ENCODE measurements at regions not wholly inside any gene's neighbourhood (a gene's known extent, or its start where the extent isn't known, plus 50 kb on each side); places are given as distances from the start of the nearest gene placed in this dataset.
"Not testable (repeated sequence)": the region's sequence is repeated elsewhere in the genome, so short reads cannot be mapped to it uniquely, and the experiment has no call there.

DNA sequence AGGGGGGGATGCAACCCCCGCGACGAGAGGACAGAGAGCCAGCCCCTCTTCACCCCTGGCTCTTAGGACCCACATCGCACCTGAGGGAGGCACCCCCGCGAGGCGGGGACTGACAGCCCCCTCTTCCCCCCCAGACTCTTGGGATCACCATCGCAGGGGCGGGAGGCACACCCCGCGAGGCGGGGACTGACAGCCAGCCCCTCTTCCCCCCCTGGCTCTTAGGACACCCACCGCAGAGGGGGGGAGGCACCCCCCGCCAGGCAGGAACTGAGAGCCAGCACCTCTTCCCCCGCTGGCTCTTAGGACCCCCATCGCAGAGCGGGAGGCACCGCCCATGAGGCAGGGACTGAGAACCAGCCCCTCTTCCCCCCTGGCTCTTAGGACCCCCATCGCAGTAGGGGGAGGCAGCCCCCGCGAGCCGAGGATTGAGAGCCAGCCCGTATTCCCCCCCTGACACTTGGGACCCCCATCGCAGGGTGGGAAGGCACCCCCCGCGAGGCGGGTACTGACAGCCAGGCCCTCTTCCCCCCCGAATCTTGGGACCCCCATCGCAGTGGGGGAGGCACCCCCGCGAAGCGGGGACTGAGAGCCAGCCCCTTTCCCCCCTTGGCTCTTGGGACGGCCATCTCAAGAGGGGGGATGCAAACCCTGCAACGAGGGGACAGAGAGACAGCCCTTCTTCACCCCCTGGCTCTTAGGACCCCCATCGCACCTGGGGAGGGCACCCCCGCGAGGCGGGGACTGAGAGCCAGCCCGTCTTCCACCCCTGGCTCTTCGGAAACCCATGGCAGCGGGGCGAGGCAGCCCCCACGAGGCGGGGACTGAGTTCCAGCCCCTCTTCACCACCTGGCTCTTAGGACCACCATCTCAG, 2425.1 kb upstream of the PCDH20 start:
- DNase-seq (ENCODE audit: low read depth in 2 of 2): no peak

GRCh38 chr13:63838366-63839110, 2422.9 kb upstream of the PCDH20 start:
- no peak for DNase-seq (ENCODE audit: low read depth in 2 of 2)

DNA sequence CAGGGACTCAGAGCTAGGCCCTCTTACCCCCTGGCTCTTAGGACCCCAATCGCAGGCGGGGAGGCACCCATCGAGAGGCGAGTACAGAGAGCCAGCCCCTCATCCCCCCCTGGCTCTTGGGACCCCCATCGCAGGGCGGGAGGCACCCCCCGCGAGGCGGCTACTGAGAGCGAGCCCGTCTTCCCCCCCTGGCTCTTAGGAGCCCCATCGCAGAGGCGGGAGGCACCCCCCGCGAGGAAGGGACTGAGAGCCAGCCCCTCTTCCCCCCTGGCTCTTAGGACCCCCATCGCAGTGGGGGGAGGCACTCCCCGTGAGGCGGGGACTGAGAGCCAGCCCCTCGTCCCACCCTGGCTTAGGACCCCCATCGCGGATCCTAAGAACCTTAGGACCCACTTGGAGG, 2422.1 kb upstream of the PCDH20 start:
- DNase-seq (ENCODE audit: low read depth in 2 of 2): not testable (repeated sequence)

DNA sequence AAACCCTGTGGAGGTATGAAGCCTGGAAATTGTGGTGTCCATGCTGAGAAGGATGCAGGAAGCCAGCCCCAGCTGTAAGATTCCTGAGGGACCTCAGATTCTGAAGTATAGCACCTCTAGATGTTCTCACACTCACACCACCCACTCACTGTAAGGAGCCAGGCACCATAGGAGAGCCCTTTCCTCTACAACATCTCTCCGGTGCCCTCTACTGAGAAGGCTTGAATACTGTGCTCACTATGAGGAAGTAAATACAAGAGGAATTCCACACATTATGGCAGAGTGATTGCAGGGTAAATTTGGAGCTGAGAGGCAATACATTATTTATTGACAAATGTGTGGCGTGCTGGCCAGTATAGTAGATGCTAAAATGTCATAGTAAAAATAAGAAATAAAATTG, 2414.0 kb upstream of the PCDH20 start:
- DNase-seq (ENCODE audit: low read depth in 2 of 2): not testable (repeated sequence)

DNA sequence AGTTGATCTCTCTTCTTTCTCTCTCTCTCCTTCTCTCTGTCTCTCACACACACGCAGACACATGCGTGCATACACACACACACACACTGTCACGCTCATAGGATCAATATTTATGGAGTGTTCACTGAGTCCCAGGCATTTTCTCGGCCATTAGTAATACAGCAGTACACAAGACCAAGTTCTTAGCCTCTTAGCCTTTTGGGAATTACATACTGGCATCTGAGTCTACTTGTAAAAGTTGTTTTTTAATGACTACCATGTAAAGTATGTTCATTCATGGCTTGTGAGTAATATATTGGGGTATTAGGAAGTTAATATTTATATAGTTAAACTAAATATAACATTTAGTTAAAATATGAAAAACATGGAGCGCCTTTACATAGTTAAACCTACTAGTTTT, 2406.1 kb upstream of the PCDH20 start:
- not testable (repeated sequence) for DNase-seq (ENCODE audit: low read depth in 2 of 2)

GRCh38 chr13:63811428-63812004, 2395.9 kb upstream of the PCDH20 start:
- DNase-seq (ENCODE audit: low read depth in 2 of 2): not testable (repeated sequence)

DNA sequence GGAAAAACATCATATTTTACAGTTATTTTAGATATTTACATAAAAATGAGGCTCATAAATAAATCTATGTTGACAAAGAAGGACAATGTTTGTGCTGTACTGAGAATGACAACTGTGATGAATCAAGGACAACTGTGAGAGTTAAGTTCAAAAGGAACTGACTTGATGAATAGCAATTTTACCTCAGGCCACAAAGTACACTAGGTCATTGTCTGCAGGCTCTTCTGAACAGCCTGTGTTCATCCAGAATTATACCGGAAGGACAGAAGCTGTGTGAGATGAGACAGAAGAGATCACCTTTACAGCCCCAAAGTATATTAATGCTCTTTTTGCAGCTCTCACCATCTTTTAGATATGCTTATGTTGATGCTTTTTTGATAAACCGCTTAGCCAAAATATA, 2375.5 kb upstream of the PCDH20 start:
- DNase-seq (ENCODE audit: low read depth in 2 of 2): not testable (repeated sequence)

DNA sequence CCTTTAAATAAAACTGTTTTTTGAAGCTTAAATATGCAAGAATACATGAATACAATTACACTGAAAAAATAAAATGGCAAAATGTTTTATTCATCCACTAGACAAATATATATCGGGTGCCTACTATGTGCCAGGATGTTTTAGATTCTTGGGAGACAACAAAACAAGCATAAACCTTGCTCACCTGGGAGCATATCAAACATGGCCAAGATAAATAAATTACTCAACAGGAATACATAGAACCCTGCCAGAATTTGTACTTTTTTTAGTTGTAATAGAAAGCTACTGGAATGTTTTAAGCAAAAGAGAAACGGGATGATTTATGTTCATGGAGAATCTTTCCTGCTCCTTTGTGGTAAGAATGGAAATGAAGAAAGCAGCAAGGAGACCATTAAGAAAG, 2358.5 kb upstream of the PCDH20 start:
- DNase-seq (ENCODE audit: low read depth in 2 of 2): no peak

DNA sequence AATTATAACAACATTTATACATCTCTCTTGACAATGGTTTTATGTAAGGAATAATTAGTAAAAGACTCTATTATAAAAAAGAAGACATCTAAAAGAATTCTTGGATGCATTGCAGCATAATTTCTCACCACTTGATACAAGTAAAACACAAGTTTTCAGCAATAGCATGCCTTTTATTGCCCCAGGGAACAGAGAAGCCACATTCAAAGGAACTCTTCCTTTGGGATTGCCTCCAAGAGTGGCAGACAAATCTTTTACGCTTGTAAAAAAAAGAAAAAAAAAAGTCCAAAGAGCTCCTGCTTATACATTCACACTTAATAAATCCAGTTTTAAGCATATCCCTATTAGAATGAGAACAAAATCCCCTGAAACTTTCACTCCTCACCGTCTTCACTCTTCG, 2357.8 kb upstream of the PCDH20 start:
- no peak for DNase-seq (ENCODE audit: low read depth in 2 of 2)

GRCh38 chr13:63757683-63758082, 2342.0 kb upstream of the PCDH20 start:
- DNase-seq (ENCODE audit: low read depth in 2 of 2): not testable (repeated sequence)

- DNase-seq (ENCODE audit: low read depth in 2 of 2): not testable (repeated sequence)
Observed at GRCh38 chr13:63749857-63750256, 2334.2 kb upstream of the PCDH20 start.

DNA sequence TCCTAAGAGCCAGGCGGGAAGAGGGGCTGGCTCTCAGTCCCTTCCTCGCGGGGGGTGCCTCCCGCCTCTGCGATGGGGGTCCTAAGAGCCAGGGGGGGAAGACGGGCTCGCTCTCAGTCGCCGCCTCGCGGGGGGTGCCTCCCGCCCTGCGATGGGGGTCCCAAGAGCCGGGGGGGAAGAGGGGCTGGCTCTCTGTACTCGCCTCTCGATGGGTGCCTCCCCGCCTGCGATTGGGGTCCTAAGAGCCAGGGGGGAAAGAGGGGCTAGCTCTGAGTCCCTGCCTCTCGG, 2326.1 kb upstream of the PCDH20 start:
- DNase-seq (ENCODE audit: low read depth in 2 of 2): not testable (repeated sequence)

DNA sequence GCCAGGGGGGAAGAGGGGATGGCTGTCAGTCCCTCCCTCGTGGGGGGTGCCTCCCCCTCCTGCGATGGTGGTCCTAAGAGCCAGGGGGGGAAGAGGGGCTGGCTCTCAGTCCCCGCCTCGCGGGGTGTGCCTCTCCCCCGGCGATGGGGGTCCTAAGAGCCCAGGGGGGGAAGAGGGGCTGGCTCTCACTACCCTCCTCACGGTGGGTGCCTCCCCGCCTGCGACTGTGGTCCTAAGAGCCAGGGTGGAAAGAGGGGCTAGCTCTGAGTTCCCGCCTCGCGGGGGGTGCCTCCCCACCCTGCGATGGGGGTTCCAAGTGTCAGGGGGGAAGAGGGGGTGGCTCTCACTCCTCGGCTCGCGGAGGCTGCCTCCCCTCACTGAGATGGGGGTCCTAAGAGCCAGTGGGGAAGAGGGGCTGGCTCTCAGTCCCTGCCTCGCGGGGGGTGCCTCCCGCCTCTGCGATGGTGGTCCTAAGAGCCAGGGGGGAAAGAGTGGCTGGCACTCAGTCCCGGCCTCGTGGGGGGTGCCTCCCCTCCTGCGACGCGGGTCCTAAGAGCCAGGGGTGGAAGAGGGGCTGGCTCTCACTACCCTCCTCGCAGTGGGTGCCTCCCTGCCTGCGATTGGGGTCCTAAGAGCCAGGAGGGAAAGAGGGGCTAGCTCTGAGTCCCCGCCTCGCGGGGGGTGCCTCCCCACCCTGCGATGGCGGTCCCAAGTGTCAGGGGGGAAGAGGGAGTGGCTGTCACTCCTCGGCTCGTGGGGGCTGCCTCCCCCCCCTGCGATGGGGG, 2325.6 kb upstream of the PCDH20 start:
- DNase-seq (ENCODE audit: low read depth in 2 of 2): no peak

DNA sequence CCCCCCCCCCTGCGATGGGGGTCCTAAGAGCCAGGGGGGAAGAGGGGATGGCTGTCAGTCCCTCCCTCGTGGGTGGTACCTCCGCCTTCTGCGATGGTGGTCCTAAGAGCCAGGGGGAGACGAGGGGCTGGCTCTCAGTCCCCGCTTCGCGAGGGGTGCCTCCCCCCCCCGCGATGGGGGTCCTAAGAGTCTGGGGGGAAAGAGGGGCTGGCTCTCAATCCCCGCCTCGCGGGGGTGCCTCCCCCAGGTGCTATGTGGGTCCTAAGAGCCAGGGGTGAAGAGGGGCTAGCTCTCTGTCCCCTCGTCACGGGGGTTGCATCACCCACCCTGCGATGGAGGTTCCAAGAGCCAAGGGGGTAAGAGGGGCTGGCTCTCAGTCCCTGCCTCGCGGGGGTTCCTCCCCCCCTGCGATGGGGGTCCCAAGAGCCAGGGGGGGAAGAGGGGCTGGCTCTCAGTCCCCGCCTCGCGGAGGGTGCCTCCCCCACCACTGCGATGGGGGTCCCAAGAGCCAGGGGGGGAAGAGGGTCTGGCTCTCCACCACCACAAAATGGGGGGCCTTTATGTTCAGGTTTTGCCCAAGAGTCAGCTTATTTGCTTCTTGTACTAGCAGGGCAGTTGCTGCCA, 2323.6 kb upstream of the PCDH20 start:
- DNase-seq (ENCODE audit: low read depth in 2 of 2): not testable (repeated sequence)

- no peak for DNase-seq (ENCODE audit: low read depth in 2 of 2)
Observed at GRCh38 chr13:63737418-63737817, 2321.8 kb upstream of the PCDH20 start.

- no peak for DNase-seq (ENCODE audit: low read depth in 2 of 2)
Observed at GRCh38 chr13:63731896-63732295, 2316.2 kb upstream of the PCDH20 start.

GRCh38 chr13:63712159-63712558, 2296.5 kb upstream of the PCDH20 start:
- not testable (repeated sequence) for DNase-seq (ENCODE audit: low read depth in 2 of 2)

GRCh38 chr13:63706751-63707150, 2291.1 kb upstream of the PCDH20 start:
- DNase-seq (ENCODE audit: low read depth in 2 of 2): no peak

- no peak for DNase-seq (ENCODE audit: low read depth in 2 of 2)
Observed at GRCh38 chr13:63704521-63704920, 2288.9 kb upstream of the PCDH20 start.

DNA sequence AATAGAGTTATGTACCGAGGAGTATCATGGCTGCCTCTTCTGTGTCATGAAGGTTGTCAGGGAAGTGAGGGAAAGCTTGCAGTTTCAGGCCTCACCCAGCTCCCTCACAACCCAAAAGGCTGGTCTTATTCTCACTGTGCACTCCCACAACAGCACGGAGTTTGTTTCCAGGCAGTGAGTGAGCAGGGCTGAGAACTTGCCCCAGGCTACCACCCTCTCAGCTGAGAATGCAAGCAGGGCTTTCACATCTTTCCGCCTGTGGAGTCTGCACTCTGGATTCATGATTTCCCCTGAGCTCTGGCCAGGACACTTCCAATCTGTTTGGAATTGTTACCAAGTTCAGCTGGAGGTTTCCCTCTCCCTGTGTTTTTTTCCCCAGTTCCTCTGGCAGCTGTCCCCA, 2284.7 kb upstream of the PCDH20 start:
- no peak for DNase-seq (ENCODE audit: low read depth in 2 of 2)

GRCh38 chr13:63699948-63700347, 2284.3 kb upstream of the PCDH20 start:
- no peak for DNase-seq (ENCODE audit: low read depth in 2 of 2)

DNA sequence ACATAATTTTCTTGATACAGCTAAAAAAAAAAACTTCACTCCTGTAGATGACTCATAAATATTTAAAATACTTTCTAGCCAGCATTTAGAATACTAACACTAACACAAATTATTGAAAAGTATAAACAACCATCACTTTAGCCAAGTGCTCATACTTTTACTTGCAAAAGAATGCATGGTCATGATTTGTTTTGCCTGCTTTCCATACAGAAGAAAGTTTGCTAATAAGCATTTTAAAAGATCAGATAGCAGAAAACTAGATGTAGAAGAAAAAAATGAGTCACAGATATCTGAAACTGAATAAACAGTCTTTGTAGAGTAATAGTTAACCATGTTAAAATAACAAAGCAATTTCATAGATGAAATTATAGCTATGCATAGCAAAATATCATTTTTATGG, 2280.4 kb upstream of the PCDH20 start:
- no peak for DNase-seq (ENCODE audit: low read depth in 2 of 2)
